GM19395 (cell line): ENCODE measurements at regions not wholly inside any gene's neighbourhood (a gene's known extent, or its start where the extent isn't known, plus 50 kb on each side); places are given as distances from the start of the nearest gene placed in this dataset.
"Not testable (repeated sequence)": the region's sequence is repeated elsewhere in the genome, so short reads cannot be mapped to it uniquely, and the experiment has no call there.

Experiments used
- ATAC-seq: cut with Tn5 transposase; IDR thresholded peaks from one replicate; pipeline ENCODE4 v1.9.1; 2021; ENCODE audit warnings: mild to moderate bottlenecking, moderate library complexity; ENCODE audit not compliant: unreplicated experiment

- no peak for ATAC-seq
These were observed 494.1 kb downstream of the ZNF385D start for GRCh38 chr3:21256932-21257331.

GRCh38 chr3:21238661-21239060 lies 512.3 kb downstream of the ZNF385D start:
- ATAC-seq, result no peak

GRCh38 chr3:21237638-21238037 lies 513.4 kb downstream of the ZNF385D start:
- no peak for ATAC-seq

- ATAC-seq, result no peak
These were observed 515.5 kb downstream of the ZNF385D start for GRCh38 chr3:21235491-21235890.

GRCh38 chr3:21234933-21235332 lies 516.1 kb downstream of the ZNF385D start:
- no peak for ATAC-seq

- ATAC-seq, result no peak
These were observed 521.4 kb downstream of the ZNF385D start for GRCh38 chr3:21229426-21230135.

- no peak for ATAC-seq
These were observed 524.9 kb downstream of the ZNF385D start for GRCh38 chr3:21226086-21226485.

GRCh38 chr3:21220944-21221343 lies 530.1 kb downstream of the ZNF385D start:
- no peak for ATAC-seq

GRCh38 chr3:21216598-21216997 lies 534.4 kb downstream of the ZNF385D start:
- ATAC-seq, result no peak

GRCh38 chr3:21204122-21204521 lies 546.9 kb downstream of the ZNF385D start:
- not testable (repeated sequence) for ATAC-seq

- ATAC-seq, result no peak
These were observed 555.8 kb downstream of the ZNF385D start for GRCh38 chr3:21195203-21195602.

- not testable (repeated sequence) for ATAC-seq
These were observed 557.0 kb downstream of the ZNF385D start for GRCh38 chr3:21194036-21194435.

- ATAC-seq, result no peak
These were observed 562.6 kb downstream of the ZNF385D start for GRCh38 chr3:21188459-21188858.

GRCh38 chr3:21185816-21186314 lies 565.1 kb downstream of the ZNF385D start:
- ATAC-seq, result no peak

GRCh38 chr3:21174461-21174860 lies 576.5 kb downstream of the ZNF385D start:
- no peak for ATAC-seq

GRCh38 chr3:21170964-21171363 lies 580.0 kb downstream of the ZNF385D start:
- no peak for ATAC-seq

- ATAC-seq, result no peak
These were observed 581.1 kb downstream of the ZNF385D start for GRCh38 chr3:21169948-21170347.

GRCh38 chr3:21168471-21168870 lies 582.5 kb downstream of the ZNF385D start:
- ATAC-seq, result no peak

- no peak for ATAC-seq
These were observed 587.1 kb downstream of the ZNF385D start for GRCh38 chr3:21163956-21164355.

GRCh38 chr3:21159543-21159906 lies 591.5 kb downstream of the ZNF385D start:
- no peak for ATAC-seq

- no peak for ATAC-seq
These were observed 592.0 kb downstream of the ZNF385D start for GRCh38 chr3:21158861-21159542.

GRCh38 chr3:21154911-21155310 lies 596.1 kb downstream of the ZNF385D start:
- ATAC-seq, result no peak
